Endodermal cell (in vitro differentiated cells): ENCODE measurements at regions not wholly inside any gene's neighbourhood (a gene's known extent, or its start where the extent isn't known, plus 50 kb on each side); places are given as distances from the start of the nearest gene placed in this dataset.

Source experiments
- DNase-seq: peaks from one replicate; pipeline ENCODE4 v3.0.0-alpha.2; 2017
- H3K27ac ChIP-seq: 2 replicates; pipeline ENCODE4 v1.5.1; 2013; ENCODE audit warnings: mild to moderate bottlenecking, low read depth, low read length, moderate library complexity
- H3K27me3 ChIP-seq: 2 replicates; pipeline ENCODE4 v1.6.1; 2013; ENCODE audit warnings: mild to moderate bottlenecking, low read length, moderate library complexity; ENCODE audit not compliant: insufficient read depth, control insufficient read depth, poor library complexity, severe bottlenecking
- H3K36me3 ChIP-seq: 2 replicates; pipeline ENCODE4 v1.7.0; 2013; ENCODE audit warnings: mild to moderate bottlenecking, low read length, moderate library complexity; ENCODE audit not compliant: control insufficient read depth, insufficient read depth
- H3K4me1 ChIP-seq: one replicate; pipeline ENCODE4 v1.7.0; 2013; ENCODE audit warnings: low read length; ENCODE audit not compliant: control insufficient read depth, insufficient read depth
- H3K4me3 ChIP-seq: 2 replicates; pipeline ENCODE4 v1.5.1; 2013; ENCODE audit warnings: mild to moderate bottlenecking, low read length, moderate library complexity
- H3K9ac ChIP-seq: 2 replicates; pipeline ENCODE4 v1.6.1; 2013; ENCODE audit warnings: mild to moderate bottlenecking, low read length, moderate library complexity; ENCODE audit not compliant: poor library complexity, severe bottlenecking; ENCODE audit errors: extremely low read depth
- H3K9me3 ChIP-seq: 2 replicates; pipeline ENCODE4 v1.6.1; 2013; ENCODE audit warnings: mild to moderate bottlenecking, low read length, moderate library complexity; ENCODE audit not compliant: control insufficient read depth
- H3K27ac Mint-ChIP-seq: 2 replicates; pipeline ENCODE4 v1.8.0; 2020; ENCODE audit warnings: mixed read lengths
- H3K27me3 Mint-ChIP-seq: 2 replicates; pipeline ENCODE4 v1.8.0; 2021; ENCODE audit warnings: mild to moderate bottlenecking, mixed read lengths; ENCODE audit not compliant: insufficient read depth
- H3K36me3 Mint-ChIP-seq: 2 replicates; pipeline ENCODE4 v1.8.0; 2020; ENCODE audit warnings: low read depth, mixed read lengths
- H3K4me1 Mint-ChIP-seq: 2 replicates; pipeline ENCODE4 v1.8.0; 2020; ENCODE audit warnings: mixed read lengths
- H3K4me3 Mint-ChIP-seq: 2 replicates; pipeline ENCODE4 v1.8.0; 2020; ENCODE audit warnings: mild to moderate bottlenecking, moderate library complexity, mixed read lengths
- H3K9me3 Mint-ChIP-seq: 2 replicates; pipeline ENCODE4 v1.8.0; 2020; ENCODE audit warnings: mild to moderate bottlenecking, mixed read lengths
- WGBS, 2 experiments: methylation state at CpG; one replicate each; pipeline versions ENCODE4 v1.1.5 to v1.1.7; 2013; ENCODE audit warnings: missing lambda C conversion rate in 2 of 2, mixed read lengths in 1 of 2; ENCODE audit not compliant: insufficient coverage in 1 of 2, insufficient read length in 1 of 2; 5-methylcytosine and 5-hydroxymethylcytosine counted together
- TF ChIP-seq, protein P1 (sequence below): fragments of 200-600 bp; sonication (generic); conservative IDR thresholded peaks from 2 replicates; pipeline ENCODE4 v1.5.0; 2021; ENCODE audit warnings: antibody characterized with exemption, mild to moderate bottlenecking

DNA sequence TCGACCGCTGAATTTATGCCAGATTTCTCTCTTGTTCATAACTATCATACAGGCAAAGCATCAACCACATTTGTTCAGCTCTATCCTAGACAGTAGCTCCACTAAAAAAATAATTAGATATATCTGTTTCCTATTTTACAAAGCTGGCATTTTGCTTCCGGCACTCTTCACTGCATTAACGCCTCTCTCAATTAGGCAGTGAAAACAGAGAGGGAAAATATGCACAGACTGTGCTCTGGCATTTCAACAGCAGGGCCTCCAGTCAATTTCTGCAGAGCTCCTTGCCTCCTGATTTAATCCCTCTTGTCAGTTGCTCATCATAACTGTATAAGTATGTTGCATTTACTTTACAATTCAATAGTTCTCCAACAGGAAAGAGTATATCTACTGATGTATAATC lies 666.9 kb upstream of the INTU start:
- no peaks in the 10 kb centered on the region for H3K4me1 Mint-ChIP-seq
- whole genome bisulfite sequencing, 2 experiments, result 93 to 100% methylated on average over 4 of the region's 4 CpGs
- TF ChIP-seq, protein P1, sequence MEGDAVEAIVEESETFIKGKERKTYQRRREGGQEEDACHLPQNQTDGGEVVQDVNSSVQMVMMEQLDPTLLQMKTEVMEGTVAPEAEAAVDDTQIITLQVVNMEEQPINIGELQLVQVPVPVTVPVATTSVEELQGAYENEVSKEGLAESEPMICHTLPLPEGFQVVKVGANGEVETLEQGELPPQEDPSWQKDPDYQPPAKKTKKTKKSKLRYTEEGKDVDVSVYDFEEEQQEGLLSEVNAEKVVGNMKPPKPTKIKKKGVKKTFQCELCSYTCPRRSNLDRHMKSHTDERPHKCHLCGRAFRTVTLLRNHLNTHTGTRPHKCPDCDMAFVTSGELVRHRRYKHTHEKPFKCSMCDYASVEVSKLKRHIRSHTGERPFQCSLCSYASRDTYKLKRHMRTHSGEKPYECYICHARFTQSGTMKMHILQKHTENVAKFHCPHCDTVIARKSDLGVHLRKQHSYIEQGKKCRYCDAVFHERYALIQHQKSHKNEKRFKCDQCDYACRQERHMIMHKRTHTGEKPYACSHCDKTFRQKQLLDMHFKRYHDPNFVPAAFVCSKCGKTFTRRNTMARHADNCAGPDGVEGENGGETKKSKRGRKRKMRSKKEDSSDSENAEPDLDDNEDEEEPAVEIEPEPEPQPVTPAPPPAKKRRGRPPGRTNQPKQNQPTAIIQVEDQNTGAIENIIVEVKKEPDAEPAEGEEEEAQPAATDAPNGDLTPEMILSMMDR, result no peak
- no peaks in the 10 kb centered on the region for H3K4me1 ChIP-seq
- no peaks in the 10 kb centered on the region for H3K9me3 ChIP-seq
- no peaks in the 10 kb centered on the region for H3K27me3 ChIP-seq
- no peaks in the 10 kb centered on the region for H3K9me3 Mint-ChIP-seq
- no peak overlapping the region for H3K27ac Mint-ChIP-seq
- H3K9ac ChIP-seq, result no peak overlapping the region
- no peak overlapping the region for H3K4me3 Mint-ChIP-seq
- H3K27ac ChIP-seq, result no peak overlapping the region
- no peaks in the 10 kb centered on the region for H3K36me3 ChIP-seq
- no peaks in the 10 kb centered on the region for H3K27me3 Mint-ChIP-seq
- no peak overlapping the region for H3K4me3 ChIP-seq
- H3K36me3 Mint-ChIP-seq, result no peaks in the 10 kb centered on the region
- no peak for DNase-seq

DNA sequence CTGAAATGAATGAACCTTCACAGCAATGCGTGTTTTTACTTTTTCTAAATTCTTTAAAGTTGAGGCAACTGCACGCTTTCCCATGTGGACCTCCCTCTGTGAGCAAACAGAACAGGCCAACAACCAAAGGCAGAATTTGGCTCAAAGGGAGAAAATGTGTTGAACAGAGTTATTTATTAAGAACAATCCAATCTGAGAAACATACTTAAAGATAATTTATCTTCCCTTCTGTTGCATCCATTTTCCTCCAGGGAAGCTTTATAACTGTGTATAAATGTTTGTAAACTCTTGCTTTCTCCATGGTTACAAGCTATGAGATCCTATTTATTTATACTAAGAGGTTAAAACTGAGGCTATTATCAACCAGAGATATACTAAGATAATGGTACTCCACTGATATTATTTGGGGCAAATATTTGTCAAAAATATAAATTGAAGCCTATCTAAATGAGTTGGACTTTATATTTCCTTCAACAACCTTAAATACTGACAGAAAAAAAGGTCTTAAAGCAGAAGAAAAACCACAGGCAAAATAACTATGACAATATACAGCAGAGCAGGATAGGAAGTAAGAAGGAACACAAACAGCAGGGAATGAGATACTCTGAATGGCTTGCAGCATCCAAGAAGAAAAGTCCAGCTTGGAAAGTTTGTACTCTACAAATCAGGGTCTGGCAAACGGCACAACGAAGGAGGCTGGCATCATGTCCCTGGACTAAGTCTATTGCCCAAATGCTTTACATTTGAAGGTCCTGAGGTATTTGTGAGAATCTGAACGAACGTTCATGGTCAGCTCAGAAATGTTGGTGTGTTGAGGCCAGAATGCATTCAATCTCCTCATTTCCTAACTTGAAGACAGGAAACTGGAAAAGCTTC lies 663.2 kb upstream of the INTU start:
- TF ChIP-seq, protein P1, result no peak
- no peaks in the 10 kb centered on the region for H3K27me3 Mint-ChIP-seq
- H3K4me1 Mint-ChIP-seq, result no peaks in the 10 kb centered on the region
- no peak overlapping the region for H3K27ac Mint-ChIP-seq
- no peaks in the 10 kb centered on the region for H3K9me3 Mint-ChIP-seq
- Histone ChIP-seq H3K27me3 (no peaks in the 10 kb centered on the region), H3K9me3 (no peaks in the 10 kb centered on the region), H3K4me1 (no peaks in the 10 kb centered on the region), H3K36me3 (no peaks in the 10 kb centered on the region), H3K4me3 (no peak overlapping the region), H3K27ac (no peak overlapping the region), H3K9ac (no peak overlapping the region)
- DNase-seq, result no peak
- H3K36me3 Mint-ChIP-seq, result no peaks in the 10 kb centered on the region
- 94% methylated on average over 5 to 6 of the region's 6 CpGs for WGBS, 2 experiments
- no peak overlapping the region for H3K4me3 Mint-ChIP-seq

DNA sequence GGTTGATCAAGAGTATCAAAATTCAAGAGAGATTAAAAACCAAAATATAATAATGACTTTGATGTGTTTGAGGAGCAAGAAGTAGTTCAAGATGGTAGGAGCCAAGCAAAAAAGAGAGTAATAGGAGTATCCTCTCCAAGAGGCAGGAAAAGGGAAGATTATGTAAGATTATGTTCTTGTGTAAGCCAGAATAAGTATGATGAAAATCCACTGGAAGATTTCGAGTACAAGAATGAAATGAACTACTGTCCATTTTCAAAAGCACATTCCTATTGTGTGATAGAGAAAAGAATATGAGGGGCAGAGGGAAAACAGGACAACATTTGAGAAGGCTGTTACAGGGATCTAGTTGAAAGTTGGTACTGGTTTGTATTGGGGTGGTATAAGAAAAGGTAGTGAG lies 659.6 kb upstream of the INTU start:
- Mint-ChIP-seq H3K27ac (no peak overlapping the region), H3K27me3 (no peaks in the 10 kb centered on the region), H3K9me3 (no peaks in the 10 kb centered on the region), H3K4me1 (peaks cover 7% of the 10 kb centered on the region), H3K4me3 (no peak overlapping the region), H3K36me3 (no peaks in the 10 kb centered on the region)
- H3K4me1 ChIP-seq, result no peaks in the 10 kb centered on the region
- no peak overlapping the region for H3K9ac ChIP-seq
- no peak overlapping the region for H3K4me3 ChIP-seq
- H3K27me3 ChIP-seq, result no peaks in the 10 kb centered on the region
- no peaks in the 10 kb centered on the region for H3K9me3 ChIP-seq
- H3K36me3 ChIP-seq, result no peaks in the 10 kb centered on the region
- TF ChIP-seq, protein P1, result no peak
- WGBS, 2 experiments, result 76 to 100% methylated on average over 1 of the region's 1 CpG
- no peak overlapping the region for H3K27ac ChIP-seq
- no peak for DNase-seq
